HepG2 (cell line): ENCODE measurements at regions not wholly inside any gene's neighbourhood (a gene's known extent, or its start where the extent isn't known, plus 50 kb on each side); places are given as distances from the start of the nearest gene placed in this dataset.
A peak's percentile ranks its signal among the peaks of the same experiment; 100 is the strongest.

Experiments used
- ATAC-seq: fragments of 200-7000 bp; cut with Tn5 transposase; 3 replicates; pipeline ENCODE4 v1.9.1; 2020; ENCODE audit warnings: mild to moderate bottlenecking, moderate library complexity
- BruUV-seq: library from RNA; stranded (reverse); fragments of 400-500 nt; replicated peaks from 2 replicates; lab custom pipeline; 2021; lab: Mats Ljungman, UMichigan
- CTCF ChIA-PET: fragments of 300-600 bp; formaldehyde crosslinking; extraction: SDS; loops from one replicate; lab custom pipeline; 2021; ENCODE audit warnings: low total read pairs, inconsistent platforms, low intra/inter-chr PET ratio; lab: Yijun Ruan, JAX
- POLR2A ChIA-PET: fragments of 350-600 bp; sonication (Branson Sonifier 250); formaldehyde crosslinking; loops from one replicate; lab custom pipeline; 2020; ENCODE audit warnings: antibody characterized with exemption, inconsistent platforms; lab: Yijun Ruan, JAX
- DNase-seq: peaks from one replicate; pipeline ENCODE4 v3.0.0-alpha.2; 2015; ENCODE audit warnings: low spot score
- FAIRE-seq: peaks from 3 replicates; lab custom pipeline; 2011; peaks lifted over from hg19 to GRCh38; lab: Jason Lieb, UNC
- H2AFZ ChIP-seq: one replicate; pipeline ENCODE4 v1.6.1; 2011; ENCODE audit warnings: low read length, inconsistent platforms
- H3K27ac ChIP-seq: fragments of 300-600 bp; 3 replicates; pipeline ENCODE4 v1.8.0; 2011; ENCODE audit warnings: mixed run types, mild to moderate bottlenecking, mixed read lengths, low read length, inconsistent platforms; ENCODE audit not compliant: insufficient read depth; ENCODE audit errors: extremely low read length
- H3K27me3 ChIP-seq, 2 experiments: fragments of 200-600 bp in 1 of 2; 2 replicates in 1 of 2; 3 replicates in 1 of 2; pipeline versions ENCODE4 v1.6.0 to v1.8.0; 2011; ENCODE audit warnings: low read length in 2 of 2, mild to moderate bottlenecking in 2 of 2, moderate library complexity in 2 of 2, inconsistent platforms in 1 of 2; ENCODE audit not compliant: insufficient read depth in 2 of 2, control insufficient read depth in 1 of 2
- H3K36me3 ChIP-seq, 2 experiments: fragments of 200-600 bp in 1 of 2; replicated peaks in 1 of 2; 2 replicates in 1 of 2; 3 replicates in 1 of 2; pipeline versions ENCODE4 v1.5.1 to v1.8.0; 2011; ENCODE audit warnings: low read length in 2 of 2, inconsistent platforms in 1 of 2; ENCODE audit not compliant: insufficient read depth in 2 of 2, control insufficient read depth in 1 of 2
- H3K4me1 ChIP-seq: 2 replicates; pipeline ENCODE4 v1.5.1; 2012; ENCODE audit warnings: low read length, inconsistent platforms; ENCODE audit not compliant: insufficient read depth
- H3K4me2 ChIP-seq: 2 replicates; pipeline ENCODE4 v1.6.0; 2011; ENCODE audit warnings: low read depth, low read length, inconsistent platforms
- H3K4me3 ChIP-seq, 3 experiments: fragments of 200-600 bp in 1 of 3; sonication (generic), shearing (Covaris generic) in 1 of 3; replicated peaks in 1 of 3; 2 replicates each; pipeline ENCODE4 v1.5.1; 2011 to 2016; ENCODE audit warnings: low read length in 3 of 3, inconsistent platforms in 2 of 3, low read depth in 2 of 3, mild to moderate bottlenecking in 2 of 3, control low read depth in 1 of 3, mixed read lengths in 1 of 3; ENCODE audit not compliant: insufficient read depth in 1 of 3
- H3K79me2 ChIP-seq: one replicate; pipeline ENCODE4 v1.6.1; 2011; ENCODE audit warnings: low read length, inconsistent platforms; ENCODE audit not compliant: insufficient read depth
- H3K9ac ChIP-seq: 2 replicates; pipeline ENCODE4 v1.6.0; 2011; ENCODE audit warnings: mild to moderate bottlenecking, low read depth, low read length, inconsistent platforms; ENCODE audit not compliant: insufficient read depth
- H3K9me3 ChIP-seq: 2 replicates; pipeline ENCODE4 v1.5.1; 2012; ENCODE audit warnings: mild to moderate bottlenecking, low read length
- H4K20me1 ChIP-seq: 2 replicates; pipeline ENCODE4 v1.6.0; 2011; ENCODE audit warnings: inconsistent platforms, mild to moderate bottlenecking, low read length, moderate library complexity; ENCODE audit not compliant: insufficient read depth
- AGO2 ChIP-seq: fragments of 200-400 bp; formaldehyde crosslinking; optimal IDR thresholded peaks from 2 replicates; pipeline ENCODE3; 2017; ENCODE audit warnings: mild to moderate bottlenecking, low read depth, low read length, moderate library complexity
- AHR ChIP-seq: IDR thresholded peaks from 2 replicates; pipeline ENCODE4 v1.6.1; 2018; ENCODE audit warnings: missing genetic modification reagents, missing compliant biosample characterization
- ATF4 ChIP-seq, 2 experiments: fragments of 450-650 bp in 1 of 2; sonication (generic) in 1 of 2; formaldehyde crosslinking; IDR thresholded peaks; 2 replicates each; pipeline versions ENCODE4 v1.5.0 to v1.8.0; 2020 to 2022; ENCODE audit warnings: mild to moderate bottlenecking in 1 of 2, missing genetic modification reagents in 1 of 2
- FOXA1 ChIP-seq, 2 experiments: fragments of 450-650 bp in 1 of 2; sonication (generic) in 1 of 2; formaldehyde crosslinking in 1 of 2; IDR thresholded peaks; 2 replicates each; pipeline versions ENCODE4 v1.4.0 to v1.6.1; 2016 to 2020; ENCODE audit warnings: missing genetic modification reagents in 1 of 2
- KLF9 ChIP-seq: IDR thresholded peaks from 2 replicates; pipeline ENCODE4 v1.6.1; 2016; ENCODE audit warnings: low read depth
- LCORL ChIP-seq, 2 experiments: fragments of 450-650 bp in 1 of 2; sonication (generic) in 1 of 2; formaldehyde crosslinking in 1 of 2; IDR thresholded peaks; 2 replicates each; pipeline versions ENCODE4 v1.5.0 to v1.6.1; 2017 to 2020; ENCODE audit warnings: antibody characterized with exemption in 1 of 2, missing genetic modification reagents in 1 of 2
- MYPOP ChIP-seq: sonication (generic); formaldehyde crosslinking; IDR thresholded peaks from 2 replicates; pipeline ENCODE4 v1.8.1; 2023; ENCODE audit warnings: mild to moderate bottlenecking, moderate library complexity, missing genetic modification reagents
- NFE2L2 ChIP-seq: fragments of 150-350 bp; IDR thresholded peaks from 2 replicates; pipeline ENCODE4 v1.6.1; 2014; ENCODE audit warnings: low read length
- POGZ ChIP-seq: sonication (generic); formaldehyde crosslinking; IDR thresholded peaks from 2 replicates; pipeline ENCODE4 v1.4.0; 2020; ENCODE audit warnings: mild to moderate bottlenecking, missing genetic modification reagents
- RORA ChIP-seq: sonication (generic); formaldehyde crosslinking; IDR thresholded peaks from 2 replicates; pipeline ENCODE4 v1.5.0; 2020; ENCODE audit warnings: mild to moderate bottlenecking, missing genetic modification reagents, moderate library complexity
- TEAD3 ChIP-seq: optimal IDR thresholded peaks from 2 replicates; pipeline ENCODE3; 2016; ENCODE audit warnings: borderline replicate concordance
- ZFP82 ChIP-seq: sonication (generic); formaldehyde crosslinking; IDR thresholded peaks from 2 replicates; pipeline ENCODE4 v1.5.1; 2020; ENCODE audit warnings: mild to moderate bottlenecking, missing genetic modification reagents, borderline replicate concordance
- ZNF124 ChIP-seq: sonication (generic); formaldehyde crosslinking; IDR thresholded peaks from 2 replicates; pipeline ENCODE4 v1.4.0; 2020; ENCODE audit warnings: missing genetic modification reagents
- ZNF264 ChIP-seq: sonication (generic); formaldehyde crosslinking; IDR thresholded peaks from 2 replicates; pipeline ENCODE4 v1.4.0; 2020; ENCODE audit warnings: missing genetic modification reagents
- ZNF441 ChIP-seq: sonication (generic); formaldehyde crosslinking; IDR thresholded peaks from 2 replicates; pipeline ENCODE4 v1.7.0; 2021; ENCODE audit warnings: missing genetic modification reagents, borderline replicate concordance
- ZNF652 ChIP-seq: IDR thresholded peaks from 2 replicates; pipeline ENCODE4 v1.6.1; 2016; ENCODE audit warnings: low read depth, borderline replicate concordance
- ZSCAN31 ChIP-seq: sonication (generic); formaldehyde crosslinking; IDR thresholded peaks from 2 replicates; pipeline ENCODE4 v1.5.0; 2020; ENCODE audit warnings: low read depth, mild to moderate bottlenecking, missing genetic modification reagents
- WGBS: methylation state at CpG from one replicate; pipeline ENCODE4 v1.1.6; 2017; ENCODE audit warnings: low lambda C conversion rate; 5-methylcytosine and 5-hydroxymethylcytosine counted together
- in situ Hi-C: cut with HindIII; loops from 2 replicates; pipeline ENCODE4 v1.10.0; 2017; ENCODE audit warnings: low pct_unique_long_range_greater_than_20kb; ENCODE audit not compliant: extremely low pct_ligation_motif_present
- intact Hi-C: fragments of 100-400 bp; cut with micrococcal nuclease; formaldehyde crosslinking; loops from one replicate; pipeline ENCODE4 v1.10.0; 2022; ENCODE audit not compliant: unreplicated experiment

GRCh38 chr5:39543335-39543734, 118.6 kb upstream of the DAB2 start:
- Histone ChIP-seq H3K4me3 (no peak overlapping the region), H3K79me2 (no peaks in the 10 kb centered on the region), H2AFZ (no peak overlapping the region), H3K36me3 (no peaks in the 10 kb centered on the region), H3K27ac (no peak overlapping the region), H3K9ac (no peak overlapping the region), H3K4me2 (no peak overlapping the region), H3K4me1 (no peaks in the 10 kb centered on the region), H3K27me3 (peaks cover 0 to 8% of the 10 kb centered on the region in 2 experiments; a peak in 1 of 5 replicates), H4K20me1 (no peaks in the 10 kb centered on the region), H3K9me3 (no peaks in the 10 kb centered on the region)
- ChIA-PET POLR2A (no interaction called here), CTCF (no interaction called here)
- no TSS peak for BruUV-seq
- in situ Hi-C loops (no loop called here), intact Hi-C loops (loop anchor here (10.0 kb wide), 1 partner anchor 259 kb away; no protein-coding TSS in a partner anchor)
- ATAC-seq: no peak
- no peak for FAIRE-seq
- no peak for DNase-seq
- TF ChIP-seq NFE2L2: peak; percentile 48; the same call in 1 of the 2 replicates
- TF ChIP-seq ZNF441: no peak
- 11% methylated on average over 3 of the region's 3 CpGs for WGBS

- intact Hi-C loops: loop anchor here (10.0 kb wide), 1 partner anchor 258 kb away; no protein-coding TSS in a partner anchor
- Histone ChIP-seq H3K79me2 (no peaks in the 10 kb centered on the region), H3K9ac (no peak overlapping the region), H3K4me1 (no peaks in the 10 kb centered on the region), H3K4me3 (no peak overlapping the region), H3K4me2 (no peak overlapping the region), H2AFZ (no peak overlapping the region), H4K20me1 (no peaks in the 10 kb centered on the region), H3K36me3 (no peaks in the 10 kb centered on the region), H3K27ac (no peak overlapping the region), H3K9me3 (no peaks in the 10 kb centered on the region), H3K27me3 (peaks cover 0 to 8% of the 10 kb centered on the region in 2 experiments; a peak in 1 of 5 replicates)
- POLR2A ChIA-PET: no interaction called here
- TF ChIP-seq AGO2 (no peak), ZNF124 (no peak), AHR (CRISPR knock-in tag) (no peak), MYPOP (CRISPR knock-in tag) (no peak), LCORL (IDR thresholded peaks at IDR 0.05) (no peak), LCORL (CRISPR knock-in tag; IDR thresholded peaks at IDR 0.05) (no peak), ZNF652 (CRISPR knock-in tag) (no peak), ZFP82 (CRISPR knock-in tag) (no peak), RORA (CRISPR knock-in tag) (no peak), KLF9 (CRISPR knock-in tag) (no peak), TEAD3 (CRISPR knock-in tag) (no peak), FOXA1 (IDR thresholded peaks at IDR 0.05) (no peak), FOXA1 (CRISPR knock-in tag; IDR thresholded peaks at IDR 0.05) (no peak), ZSCAN31 (CRISPR knock-in tag) (no peak), ZNF264 (CRISPR knock-in tag) (no peak), ATF4 (CRISPR knock-in tag; IDR thresholded peaks at IDR 0.05) (no peak), POGZ (CRISPR knock-in tag) (no peak)
- in situ Hi-C loops: no loop called here
- WGBS: 29% methylated on average over 3 of the region's 3 CpGs
- FAIRE-seq (no peak), ATAC-seq (no peak), DNase-seq (no peak)
- CTCF ChIA-PET: no interaction called here
- BruUV-seq: no TSS peak
Observed at GRCh38 chr5:39542511-39543285, 117.9 kb upstream of the DAB2 start.
